Astrocyte of the spinal cord (primary cell): ENCODE measurements at regions not wholly inside any gene's neighbourhood (a gene's known extent, or its start where the extent isn't known, plus 50 kb on each side); places are given as distances from the start of the nearest gene placed in this dataset.
A peak's percentile ranks its signal among the peaks of the same experiment; 100 is the strongest.

Source experiments
- DNase-seq: peaks from one replicate; pipeline ENCODE4 v3.0.0; 2011; ENCODE audit warnings: low read depth, low spot score
- H3K4me3 ChIP-seq: 2 replicates; pipeline ENCODE4 v1.5.1; 2011; ENCODE audit warnings: low read depth, mild to moderate bottlenecking, low read length, moderate library complexity
- in situ Hi-C: cut with HindIII; loops from 2 replicates; pipeline ENCODE4 v1.10.0; 2017; ENCODE audit warnings: low sequenced_read_pairs
- TF ChIP-seq, protein P1 (sequence below): IDR thresholded peaks from 2 replicates; pipeline ENCODE4 v1.5.1; 2012; ENCODE audit warnings: low read depth, mild to moderate bottlenecking, low read length, inconsistent platforms

DNA sequence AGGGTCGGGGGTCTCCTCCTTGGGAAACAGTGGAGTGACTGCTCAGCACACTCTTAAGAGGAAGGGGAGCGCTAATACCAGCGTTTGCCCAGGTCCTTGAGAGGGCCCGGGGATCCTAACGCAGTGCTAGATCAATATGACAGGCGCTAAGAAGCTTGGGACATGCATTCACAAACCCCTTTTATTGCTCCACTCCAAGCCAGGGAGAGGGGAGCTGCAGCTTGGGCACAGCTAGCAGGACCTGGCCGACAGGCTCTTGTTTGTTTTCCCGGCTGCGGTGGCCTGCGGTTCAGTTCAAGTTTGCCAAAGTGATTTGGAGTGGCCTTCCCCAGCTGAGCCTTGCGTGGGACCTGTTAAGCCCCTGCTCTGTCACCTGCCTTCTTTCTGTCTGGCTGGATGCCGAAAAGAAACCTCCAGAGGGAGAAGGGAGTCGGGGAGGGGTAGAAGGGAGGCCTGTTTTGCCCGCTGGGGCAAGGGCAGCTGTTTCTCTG is 152.1 kb downstream of the GLI2 start:
- in situ Hi-C loops, result no loop called here
- DNase-seq, result no peak
- TF ChIP-seq, protein P1, sequence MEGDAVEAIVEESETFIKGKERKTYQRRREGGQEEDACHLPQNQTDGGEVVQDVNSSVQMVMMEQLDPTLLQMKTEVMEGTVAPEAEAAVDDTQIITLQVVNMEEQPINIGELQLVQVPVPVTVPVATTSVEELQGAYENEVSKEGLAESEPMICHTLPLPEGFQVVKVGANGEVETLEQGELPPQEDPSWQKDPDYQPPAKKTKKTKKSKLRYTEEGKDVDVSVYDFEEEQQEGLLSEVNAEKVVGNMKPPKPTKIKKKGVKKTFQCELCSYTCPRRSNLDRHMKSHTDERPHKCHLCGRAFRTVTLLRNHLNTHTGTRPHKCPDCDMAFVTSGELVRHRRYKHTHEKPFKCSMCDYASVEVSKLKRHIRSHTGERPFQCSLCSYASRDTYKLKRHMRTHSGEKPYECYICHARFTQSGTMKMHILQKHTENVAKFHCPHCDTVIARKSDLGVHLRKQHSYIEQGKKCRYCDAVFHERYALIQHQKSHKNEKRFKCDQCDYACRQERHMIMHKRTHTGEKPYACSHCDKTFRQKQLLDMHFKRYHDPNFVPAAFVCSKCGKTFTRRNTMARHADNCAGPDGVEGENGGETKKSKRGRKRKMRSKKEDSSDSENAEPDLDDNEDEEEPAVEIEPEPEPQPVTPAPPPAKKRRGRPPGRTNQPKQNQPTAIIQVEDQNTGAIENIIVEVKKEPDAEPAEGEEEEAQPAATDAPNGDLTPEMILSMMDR, result no peak
- no peak overlapping the region for H3K4me3 ChIP-seq

DNA sequence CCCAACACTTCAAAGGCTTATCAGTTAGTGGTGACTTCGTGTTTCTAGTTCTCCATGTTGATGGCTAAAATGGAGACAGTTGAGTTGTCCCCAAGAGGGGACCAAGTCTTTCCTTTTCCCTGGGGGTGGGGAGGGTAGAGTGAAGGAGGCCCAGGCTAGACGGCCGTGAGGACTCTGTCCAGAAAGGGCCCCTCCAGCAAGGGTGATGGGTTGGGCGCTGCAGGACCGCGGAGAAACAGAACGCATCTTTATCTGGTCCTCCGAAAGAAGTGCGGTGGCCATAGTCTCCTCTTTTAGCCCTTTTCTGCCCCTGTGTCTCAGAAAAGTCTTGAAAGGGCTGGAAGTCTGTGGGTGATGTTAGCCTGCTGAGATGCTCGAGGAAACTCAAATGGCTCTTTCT is 153.2 kb downstream of the GLI2 start:
- in situ Hi-C loops, result no loop called here

DNA sequence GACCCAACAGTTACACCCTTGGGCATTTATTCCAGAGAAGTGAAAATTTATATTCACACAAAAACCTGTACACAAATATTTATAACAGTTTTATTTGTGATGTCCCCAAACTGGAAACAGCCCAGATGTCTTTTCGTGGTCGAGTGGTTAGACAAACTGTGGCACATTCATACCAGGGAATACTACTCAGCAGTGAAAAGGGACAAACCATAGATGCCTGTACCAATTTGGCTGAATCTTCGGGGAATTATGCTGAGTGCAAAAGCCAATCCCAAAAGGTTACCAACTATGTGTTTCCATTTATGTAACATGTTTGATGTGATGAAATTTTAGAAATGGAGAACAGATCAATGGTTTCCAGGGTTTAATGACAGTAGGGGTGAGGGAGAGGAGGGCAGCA is 154.3 kb downstream of the GLI2 start:
- in situ Hi-C loops, result no loop called here
- TF ChIP-seq, protein P1, result no peak
- DNase-seq, result no peak
- no peak overlapping the region for H3K4me3 ChIP-seq

More for the DNA sequence above, 153.2 kb downstream of the GLI2 start:
- DNase-seq, result no peak
- TF ChIP-seq, protein P1, result no peak
- H3K4me3 ChIP-seq, result no peak overlapping the region

DNA sequence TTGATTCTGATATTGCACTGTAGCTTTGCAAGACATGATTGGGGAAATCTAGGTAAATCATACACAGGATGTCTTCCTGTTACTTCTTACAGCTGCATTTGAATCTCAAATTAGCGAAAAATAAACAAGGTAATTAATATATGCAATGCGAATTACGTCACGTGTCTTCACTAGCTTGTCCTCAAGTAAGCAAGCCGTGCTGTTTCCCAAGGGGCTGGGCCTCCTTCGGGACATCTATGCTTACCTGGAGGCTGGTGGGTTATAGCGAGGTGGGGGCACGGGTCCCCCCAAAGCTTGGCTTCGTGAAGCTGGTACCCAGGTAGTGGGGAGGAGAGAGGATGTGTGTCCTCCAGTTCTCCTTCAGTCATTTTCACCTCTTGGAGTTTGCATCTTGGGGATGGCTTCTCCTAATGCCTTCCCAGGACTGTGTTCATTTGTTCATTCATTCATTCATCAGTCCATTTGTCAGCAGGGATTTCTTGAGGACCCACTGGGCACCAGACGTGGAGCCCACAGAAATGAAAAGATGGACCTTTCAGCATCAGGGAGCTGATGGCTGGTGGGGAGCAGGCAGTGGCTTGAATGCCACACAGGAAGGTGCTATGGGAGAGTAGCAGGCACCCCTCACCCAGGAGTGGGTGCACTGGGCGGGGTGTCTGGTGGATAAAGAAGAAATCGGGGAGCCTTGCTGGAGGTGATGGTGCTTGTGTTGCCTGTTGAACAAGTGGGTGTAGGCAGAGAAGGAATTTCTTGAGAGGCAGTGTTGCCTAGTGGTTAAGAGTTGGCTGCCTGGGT is 155.1 kb downstream of the GLI2 start:
- TF ChIP-seq, protein P1, result no peak
- DNase-seq, result no peak
- in situ Hi-C loops, result no loop called here
- no peak overlapping the region for H3K4me3 ChIP-seq

DNA sequence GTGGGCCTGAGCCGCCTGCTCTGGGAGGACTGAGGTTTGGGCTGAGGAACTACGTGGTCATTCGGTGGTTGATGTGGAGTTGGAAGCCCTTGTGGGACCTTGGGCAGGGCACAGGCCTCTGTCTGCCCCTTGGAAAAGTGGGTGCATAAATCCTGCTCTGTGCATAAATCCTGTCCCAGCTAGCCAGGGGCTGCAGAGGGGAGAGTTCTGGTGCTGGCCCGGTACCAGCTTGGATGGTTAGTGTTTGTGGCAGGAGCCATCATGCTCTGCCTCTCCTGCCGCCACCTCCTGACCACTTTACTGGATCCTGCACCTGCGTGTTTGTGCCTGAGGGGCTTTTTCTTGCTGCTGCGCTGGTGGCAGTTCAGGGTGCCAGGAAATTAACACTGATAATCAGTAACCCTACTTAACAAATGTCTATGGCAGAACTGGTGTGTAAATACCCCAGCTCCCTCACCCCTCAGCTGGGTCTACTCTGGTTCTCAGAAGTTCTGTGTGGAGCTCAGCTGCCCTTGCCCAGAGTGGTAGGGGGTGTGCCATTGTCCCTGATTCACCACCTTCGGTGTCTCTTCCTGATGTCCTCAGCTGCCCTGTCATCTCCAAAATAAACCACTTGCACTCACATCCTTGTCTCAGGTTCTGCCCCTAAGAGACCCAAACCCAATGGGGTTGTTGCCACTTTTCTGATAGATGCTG is 156.8 kb downstream of the GLI2 start:
- no peak for DNase-seq
- H3K4me3 ChIP-seq, result no peak overlapping the region
- TF ChIP-seq, protein P1, result no peak
- in situ Hi-C loops, result no loop called here

DNA sequence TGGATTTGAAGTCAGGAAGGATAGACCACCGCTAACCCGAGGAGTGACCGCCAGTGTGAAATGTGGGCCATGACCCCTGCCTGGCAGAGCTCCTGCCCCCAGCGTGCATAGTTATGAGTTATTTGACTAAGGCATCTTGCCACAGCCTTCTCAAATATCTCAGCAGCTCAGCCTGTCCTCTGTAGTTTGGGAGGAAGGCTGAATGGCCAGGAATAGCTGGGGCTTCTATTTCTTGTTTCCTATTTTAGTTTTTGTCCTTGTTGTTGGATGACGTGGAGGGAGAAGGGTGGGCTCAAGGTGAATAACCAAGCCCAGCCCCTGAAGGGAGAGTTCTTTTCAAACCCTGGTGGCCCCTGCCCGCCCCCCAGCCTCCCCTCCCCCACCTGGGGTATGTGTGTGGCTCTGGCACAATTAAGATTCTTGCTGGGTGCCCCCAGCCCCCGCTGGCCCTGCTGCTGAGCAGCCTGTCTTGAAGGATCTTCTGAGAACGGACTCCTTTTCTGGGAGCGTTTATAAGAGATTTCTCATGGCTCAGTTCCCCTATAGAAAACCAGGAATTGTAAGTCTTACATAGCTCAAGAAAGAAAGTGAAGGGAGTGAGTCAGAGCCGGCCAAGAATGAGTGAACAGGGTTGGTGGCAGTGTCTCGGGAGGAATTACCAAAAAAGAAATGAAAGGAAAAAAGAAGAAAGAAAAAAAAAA is 157.4 kb downstream of the GLI2 start:
- peak; percentile 62 for DNase-seq
- TF ChIP-seq, protein P1, result no peak
- no peak overlapping the region for H3K4me3 ChIP-seq
- in situ Hi-C loops, result no loop called here
